IMR-90 (cell line): ENCODE measurements at regions not wholly inside any gene's neighbourhood (a gene's known extent, or its start where the extent isn't known, plus 50 kb on each side); places are given as distances from the start of the nearest gene placed in this dataset.

Experiments used
- ATAC-seq: fragments of 200-7000 bp; cut with Tn5 transposase; 2 replicates; pipeline ENCODE4 v1.9.1; 2020; ENCODE audit warnings: low read depth, mild to moderate bottlenecking, moderate library complexity
- BruUV-seq: library from RNA; stranded (reverse); fragments of 400-500 nt; replicated peaks from 2 replicates; lab custom pipeline; 2021; lab: Mats Ljungman, UMichigan
- CTCF ChIA-PET: fragments of 300-600 bp; formaldehyde crosslinking; extraction: SDS; loops from one replicate; lab custom pipeline; 2021; ENCODE audit warnings: antibody characterized with exemption; lab: Yijun Ruan, JAX
- POLR2A ChIA-PET: fragments of 300-600 bp; sonication (Branson Sonifier 250); formaldehyde crosslinking; loops from one replicate; lab custom pipeline; 2022; ENCODE audit warnings: antibody characterized with exemption; ENCODE audit not compliant: unreplicated experiment; lab: Charles Lee
- DNase-seq: peaks from one replicate; pipeline ENCODE4 v3.0.0; 2013
- H2AFZ ChIP-seq: replicated peaks from 2 replicates; pipeline ENCODE3; 2013; ENCODE audit warnings: low read length, mild to moderate bottlenecking; ENCODE audit not compliant: poor library complexity
- H2AK5ac ChIP-seq: 2 replicates; pipeline ENCODE4 v1.6.1; 2013; ENCODE audit warnings: low read depth, low read length, inconsistent platforms
- H2AK9ac ChIP-seq: replicated peaks from 2 replicates; pipeline ENCODE3; 2013; ENCODE audit warnings: mild to moderate bottlenecking, low read depth, low read length, moderate library complexity; ENCODE audit not compliant: poor library complexity
- H2BK120ac ChIP-seq: 2 replicates; pipeline ENCODE4 v1.6.1; 2013; ENCODE audit warnings: low read depth, low read length, inconsistent platforms
- H2BK15ac ChIP-seq: 3 replicates; pipeline ENCODE4 v1.6.1; 2013; ENCODE audit warnings: low read depth, low read length, inconsistent platforms
- H2BK20ac ChIP-seq: 2 replicates; pipeline ENCODE4 v1.6.1; 2013; ENCODE audit warnings: low read depth, mild to moderate bottlenecking, inconsistent platforms, low read length, moderate library complexity
- H2BK5ac ChIP-seq: 2 replicates; pipeline ENCODE4 v1.6.1; 2013; ENCODE audit warnings: mild to moderate bottlenecking, low read depth, low read length, inconsistent platforms; ENCODE audit not compliant: poor library complexity, severe bottlenecking
- H3K14ac ChIP-seq: replicated peaks from 2 replicates; pipeline ENCODE4 v1.6.1; 2013; ENCODE audit warnings: low read depth, low read length, inconsistent platforms
- H3K18ac ChIP-seq: 2 replicates; pipeline ENCODE4 v1.6.1; 2013; ENCODE audit warnings: low read depth, low read length, control low read depth
- H3K23ac ChIP-seq: 2 replicates; pipeline ENCODE4 v1.6.1; 2013; ENCODE audit warnings: low read depth, low read length, inconsistent platforms
- H3K27ac ChIP-seq: 2 replicates; pipeline ENCODE4 v1.5.1; 2013; ENCODE audit warnings: mild to moderate bottlenecking, control low read depth, low read length; ENCODE audit not compliant: insufficient read depth
- H3K27me3 ChIP-seq: 2 replicates; pipeline ENCODE4 v1.6.1; 2013; ENCODE audit warnings: low read length; ENCODE audit not compliant: control insufficient read depth, insufficient read depth
- H3K36me3 ChIP-seq: 2 replicates; pipeline ENCODE4 v1.6.1; 2013; ENCODE audit warnings: low read length, mixed read lengths; ENCODE audit not compliant: control insufficient read depth, insufficient read depth
- H3K4ac ChIP-seq: 2 replicates; pipeline ENCODE4 v1.6.1; 2013; ENCODE audit warnings: low read depth, low read length, inconsistent platforms
- H3K4me1 ChIP-seq: 2 replicates; pipeline ENCODE4 v1.6.1; 2013; ENCODE audit warnings: low read length, mixed read lengths; ENCODE audit not compliant: control insufficient read depth, insufficient read depth
- H3K4me2 ChIP-seq: 2 replicates; pipeline ENCODE4 v1.6.1; 2013; ENCODE audit warnings: low read depth, mild to moderate bottlenecking, control low read depth, low read length, moderate library complexity
- H3K4me3 ChIP-seq: 2 replicates; pipeline ENCODE4 v1.5.1; 2013; ENCODE audit warnings: low read depth, mild to moderate bottlenecking, control low read depth, low read length, moderate library complexity; ENCODE audit not compliant: insufficient read depth
- H3K56ac ChIP-seq: 2 replicates; pipeline ENCODE4 v1.6.1; 2013; ENCODE audit warnings: low read length, inconsistent platforms; ENCODE audit not compliant: insufficient read depth; ENCODE audit errors: extremely low read depth
- H3K79me1 ChIP-seq, 2 experiments: 2 replicates each; pipeline ENCODE4 v1.6.1; 2013; ENCODE audit warnings: low read length in 2 of 2, inconsistent platforms in 1 of 2, low read depth in 1 of 2
- H3K9ac ChIP-seq: 2 replicates; pipeline ENCODE4 v1.6.1; 2013; ENCODE audit warnings: low read depth, low read length, control low read depth
- H3K9me1 ChIP-seq: 2 replicates; pipeline ENCODE4 v1.6.1; 2013; ENCODE audit warnings: low read length, inconsistent platforms; ENCODE audit not compliant: insufficient read depth
- H3K9me3 ChIP-seq: 2 replicates; pipeline ENCODE4 v1.6.1; 2013; ENCODE audit warnings: low read length; ENCODE audit not compliant: control insufficient read depth, insufficient read depth
- H4K20me1 ChIP-seq: 2 replicates; pipeline ENCODE4 v1.6.1; 2013; ENCODE audit warnings: low read length, inconsistent platforms; ENCODE audit not compliant: insufficient read depth
- H4K5ac ChIP-seq: 2 replicates; pipeline ENCODE4 v1.6.1; 2013; ENCODE audit warnings: mild to moderate bottlenecking, low read depth, low read length, control low read depth
- H4K8ac ChIP-seq, 2 experiments: 2 replicates each; pipeline ENCODE4 v1.6.1; 2013; ENCODE audit warnings: low read depth in 2 of 2, low read length in 2 of 2, control low read depth in 1 of 2, inconsistent platforms in 1 of 2
- H4K91ac ChIP-seq: 2 replicates; pipeline ENCODE4 v1.6.1; 2013; ENCODE audit warnings: low read depth, low read length, inconsistent platforms; ENCODE audit not compliant: insufficient read depth
- CEBPB ChIP-seq: IDR thresholded peaks from 2 replicates; pipeline ENCODE4 v1.6.1; 2012; ENCODE audit warnings: low read depth, low read length, improper control_type of control experiment
- CTCF ChIP-seq: conservative IDR thresholded peaks from 2 replicates; pipeline ENCODE4 v1.5.1; 2012; ENCODE audit warnings: mild to moderate bottlenecking, low read depth, low read length, improper control_type of control experiment
- MAFK ChIP-seq: IDR thresholded peaks from 2 replicates; pipeline ENCODE4 v1.6.1; 2012; ENCODE audit warnings: low read depth, low read length, improper control_type of control experiment
- MAZ ChIP-seq: IDR thresholded peaks from 2 replicates; pipeline ENCODE4 v1.6.1; 2012; ENCODE audit warnings: low read depth, mild to moderate bottlenecking, low read length, improper control_type of control experiment, moderate library complexity, borderline replicate concordance
- POLR2A ChIP-seq: IDR thresholded peaks from 2 replicates; pipeline ENCODE4 v1.6.1; 2012; ENCODE audit warnings: mild to moderate bottlenecking, low read depth, low read length
- RAD21 ChIP-seq: IDR thresholded peaks from 2 replicates; pipeline ENCODE4 v1.6.1; 2012; ENCODE audit warnings: low read length, improper control_type of control experiment
- USF2 ChIP-seq: fragments of 150-350 bp; IDR thresholded peaks from 2 replicates; pipeline ENCODE4 v1.6.1; 2017; ENCODE audit warnings: mild to moderate bottlenecking, antibody characterized with exemption, low read length, low read depth
- WGBS, 2 experiments: methylation state at CpG; one replicate each; pipeline versions ENCODE4 v1.1.5 to v1.1.7; 2013; ENCODE audit warnings: missing lambda C conversion rate in 2 of 2; ENCODE audit not compliant: insufficient read length in 1 of 2; ENCODE audit errors: extremely low coverage in 2 of 2; 5-methylcytosine and 5-hydroxymethylcytosine counted together
- dilution Hi-C: fragments of 300-500 bp; cut with HindIII; formaldehyde crosslinking; loops from one replicate; pipeline ENCODE4 v1.14.3; 2018; ENCODE audit warnings: low sequenced_read_pairs; ENCODE audit not compliant: unreplicated experiment
- in situ Hi-C: fragments of 300-500 bp; cut with MboI; formaldehyde crosslinking; loops from 3 replicates; pipeline ENCODE4 v1.14.3; 2019; ENCODE audit warnings: low sequenced_read_pairs, inconsistent platforms, mixed read lengths
- intact Hi-C: fragments of 100-400 bp; cut with micrococcal nuclease; formaldehyde crosslinking; loops from 2 replicates; pipeline ENCODE4 v1.10.0; 2022

GRCh38 chr4:4694296-4694772, 152.5 kb upstream of the STX18 start:
- H3K4me1 ChIP-seq, result no peaks in the 10 kb centered on the region
- H3K36me3 ChIP-seq, result no peaks in the 10 kb centered on the region
- no TSS peak for BruUV-seq
- H4K91ac ChIP-seq, result no peak overlapping the region
- intact Hi-C loops (no loop called here), in situ Hi-C loops (no loop called here), dilution Hi-C loops (no loop called here)
- H3K9me1 ChIP-seq, result no peaks in the 10 kb centered on the region; the same call in 1 of the 2 replicates
- H3K4ac ChIP-seq, result no peak overlapping the region
- H4K8ac ChIP-seq, result no peak overlapping the region
- ChIA-PET POLR2A (no interaction called here), CTCF (interaction anchor here (1.3 kb wide), 1 partner anchor 11 kb away, joined by 3 read pairs; no protein-coding TSS in a partner anchor)
- peak; percentile 78 for ATAC-seq
- DNase-seq, result peak; percentile 23
- H4K20me1 ChIP-seq, result no peaks in the 10 kb centered on the region
- H3K4me2 ChIP-seq, result no peak overlapping the region
- peak overlapping the region; percentile 60 for H2AFZ ChIP-seq
- H3K9ac ChIP-seq, result no peak overlapping the region
- no peak for TF ChIP-seq CEBPB
- no peak for TF ChIP-seq MAZ
- peak; percentile 87 for TF ChIP-seq MAFK
- no peak for TF ChIP-seq POLR2A
- peak; percentile 31; the same call in 1 of the 2 replicates for TF ChIP-seq CTCF
- TF ChIP-seq USF2, result no peak
- TF ChIP-seq RAD21, result peak; percentile 27
- H3K4me3 ChIP-seq, result no peak overlapping the region
- H2BK15ac ChIP-seq, result no peak overlapping the region
- H2AK9ac ChIP-seq, result no peak overlapping the region
- H3K18ac ChIP-seq, result no peak overlapping the region
- H2BK120ac ChIP-seq, result no peak overlapping the region
- no peak overlapping the region for H3K23ac ChIP-seq
- H3K56ac ChIP-seq, result no peak overlapping the region
- H3K9me3 ChIP-seq, result no peaks in the 10 kb centered on the region
- no peak overlapping the region for H3K14ac ChIP-seq
- H3K27ac ChIP-seq, result no peak overlapping the region
- H2BK5ac ChIP-seq, result no peak overlapping the region
- no peak overlapping the region for H4K5ac ChIP-seq
- H2AK5ac ChIP-seq, result no peak overlapping the region
- 23% methylated on average over 3 of the region's 5 CpGs; no CpG with 5 or more reads in 1 of the 2 experiments for WGBS, 2 experiments
- no peak overlapping the region for H2BK20ac ChIP-seq
- no peaks in the 10 kb centered on the region for H3K79me1 ChIP-seq
- peaks cover 13% of the 10 kb centered on the region for H3K27me3 ChIP-seq
